ENCODE measurements at regions not wholly inside any gene's neighbourhood (a gene's known extent, or its start where the extent isn't known, plus 50 kb on each side); places are given as distances from the start of the nearest gene placed in this dataset.

DNA sequence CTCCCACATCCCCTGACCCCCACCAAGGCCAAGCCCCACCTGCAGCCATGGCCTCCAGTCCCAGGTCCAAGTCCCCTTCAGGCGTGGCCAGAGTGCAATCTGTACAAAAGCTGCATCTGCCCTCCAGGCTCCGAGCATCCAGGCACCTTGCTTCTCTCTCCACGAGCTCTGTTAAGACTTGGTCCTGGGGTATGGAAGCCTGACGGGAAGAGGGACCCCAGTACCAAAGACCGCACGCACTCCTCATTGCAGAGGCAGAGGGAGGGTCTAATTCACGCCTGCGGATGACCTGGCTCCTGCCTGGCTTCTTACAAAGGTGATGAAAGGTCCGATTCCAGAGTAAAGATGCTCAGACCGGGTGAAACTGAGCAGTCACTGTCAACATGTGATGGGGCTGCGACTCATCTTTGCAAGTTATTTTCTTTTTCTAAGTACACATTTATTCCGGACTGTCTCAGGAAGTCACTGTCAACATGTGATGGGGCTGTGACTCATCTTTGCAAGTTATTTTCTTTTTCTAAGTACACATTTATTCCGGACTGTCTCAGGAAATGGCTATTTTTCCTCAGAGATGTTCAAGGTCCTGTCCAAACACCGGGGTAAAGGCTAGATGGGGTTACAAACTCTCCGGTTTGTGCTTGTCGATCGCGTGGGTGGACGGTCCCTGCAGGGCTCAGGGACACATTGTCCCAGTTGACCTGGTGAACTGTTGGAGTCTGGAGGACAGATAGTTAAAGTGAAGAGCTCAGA lies 252.0 kb upstream of the IRX4 start:
- Histone ChIP-seq H3K9me3 (ENCODE audit: control insufficient read depth in 1 of 2, insufficient read depth in 1 of 2, low read depth in 1 of 2, low read length in 2 of 2) (no peaks in the 10 kb centered on the region), H3K9me2 (ENCODE audit: insufficient read depth) (no peaks in the 10 kb centered on the region), H3K4me3 (replicated peaks in 1 of 2; ENCODE audit: low read depth in 1 of 2, low read length in 2 of 2) (no peak overlapping the region), H3K9ac (ENCODE audit: low read length) (no peak overlapping the region), H3K36me3 (ENCODE audit: control insufficient read depth in 1 of 2, insufficient read depth in 2 of 2, low read length in 2 of 2) (no peaks in the 10 kb centered on the region), H3K27me3 (ENCODE audit: insufficient read depth, low read length) (peaks cover 13% of the 10 kb centered on the region; the same call in 1 of the 2 replicates), H3K27ac (ENCODE audit: low read depth, low read length) (no peak overlapping the region), H4K20me1 (ENCODE audit: insufficient read depth) (no peaks in the 10 kb centered on the region), H3K4me1 (ENCODE audit: control insufficient read depth in 1 of 2, insufficient read depth in 2 of 2, low read length in 2 of 2) (no peaks in the 10 kb centered on the region), H3K4me2 (ENCODE audit: low read length) (no peak overlapping the region), H3K79me2 (ENCODE audit: insufficient read depth, low read length) (no peaks in the 10 kb centered on the region), H2AFZ (ENCODE audit: low read depth, low read length, poor library complexity, severe bottlenecking) (no peak overlapping the region)
- intact Hi-C loops (cut with micrococcal nuclease), result no loop called here
- ChIA-PET CTCF (no interaction called here), POLR2A (no interaction called here), RAD21 (ENCODE audit: low non-redundant PET in 1 of 2, low total read pairs in 2 of 2, uncharacterized antibody in 2 of 2, unreplicated experiment in 2 of 2) (no interaction called here)
- no peak for TF ChIP-seq RAD21 (IDR thresholded peaks at IDR 0.05; ENCODE audit: low read depth)
- no peak for TF ChIP-seq SIN3A (IDR thresholded peaks at IDR 0.05; ENCODE audit: low read depth)
- no peak for TF ChIP-seq YY1 (IDR thresholded peaks at IDR 0.05; ENCODE audit: extremely low read depth, insufficient replicate concordance, low read depth, low read length)
- TF ChIP-seq, protein P1, sequence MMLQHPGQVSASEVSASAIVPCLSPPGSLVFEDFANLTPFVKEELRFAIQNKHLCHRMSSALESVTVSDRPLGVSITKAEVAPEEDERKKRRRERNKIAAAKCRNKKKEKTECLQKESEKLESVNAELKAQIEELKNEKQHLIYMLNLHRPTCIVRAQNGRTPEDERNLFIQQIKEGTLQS (IDR thresholded peaks at IDR 0.05), result no peak
- no peak for TF ChIP-seq POLR2AphosphoS5 (IDR thresholded peaks at IDR 0.05; ENCODE audit: low read depth, low read length)
- no peak for TF ChIP-seq SRF (IDR thresholded peaks at IDR 0.05; ENCODE audit: low read depth)
- TF ChIP-seq, protein P2, sequence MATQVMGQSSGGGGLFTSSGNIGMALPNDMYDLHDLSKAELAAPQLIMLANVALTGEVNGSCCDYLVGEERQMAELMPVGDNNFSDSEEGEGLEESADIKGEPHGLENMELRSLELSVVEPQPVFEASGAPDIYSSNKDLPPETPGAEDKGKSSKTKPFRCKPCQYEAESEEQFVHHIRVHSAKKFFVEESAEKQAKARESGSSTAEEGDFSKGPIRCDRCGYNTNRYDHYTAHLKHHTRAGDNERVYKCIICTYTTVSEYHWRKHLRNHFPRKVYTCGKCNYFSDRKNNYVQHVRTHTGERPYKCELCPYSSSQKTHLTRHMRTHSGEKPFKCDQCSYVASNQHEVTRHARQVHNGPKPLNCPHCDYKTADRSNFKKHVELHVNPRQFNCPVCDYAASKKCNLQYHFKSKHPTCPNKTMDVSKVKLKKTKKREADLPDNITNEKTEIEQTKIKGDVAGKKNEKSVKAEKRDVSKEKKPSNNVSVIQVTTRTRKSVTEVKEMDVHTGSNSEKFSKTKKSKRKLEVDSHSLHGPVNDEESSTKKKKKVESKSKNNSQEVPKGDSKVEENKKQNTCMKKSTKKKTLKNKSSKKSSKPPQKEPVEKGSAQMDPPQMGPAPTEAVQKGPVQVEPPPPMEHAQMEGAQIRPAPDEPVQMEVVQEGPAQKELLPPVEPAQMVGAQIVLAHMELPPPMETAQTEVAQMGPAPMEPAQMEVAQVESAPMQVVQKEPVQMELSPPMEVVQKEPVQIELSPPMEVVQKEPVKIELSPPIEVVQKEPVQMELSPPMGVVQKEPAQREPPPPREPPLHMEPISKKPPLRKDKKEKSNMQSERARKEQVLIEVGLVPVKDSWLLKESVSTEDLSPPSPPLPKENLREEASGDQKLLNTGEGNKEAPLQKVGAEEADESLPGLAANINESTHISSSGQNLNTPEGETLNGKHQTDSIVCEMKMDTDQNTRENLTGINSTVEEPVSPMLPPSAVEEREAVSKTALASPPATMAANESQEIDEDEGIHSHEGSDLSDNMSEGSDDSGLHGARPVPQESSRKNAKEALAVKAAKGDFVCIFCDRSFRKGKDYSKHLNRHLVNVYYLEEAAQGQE (IDR thresholded peaks at IDR 0.05; ENCODE audit: low read depth), result no peak
- DNase-seq (ENCODE audit: low read depth, low spot score) (no peak), ATAC-seq (no peak)
- no TSS peak for BruUV-seq (replicated peaks)

Data from HCT116 (cell line).